ENCODE measurements at regions not wholly inside any gene's neighbourhood (a gene's known extent, or its start where the extent isn't known, plus 50 kb on each side); places are given as distances from the start of the nearest gene placed in this dataset.

- no peaks in the 10 kb centered on the region for H3K36me3 Mint-ChIP-seq (ENCODE audit: low read depth, unreplicated experiment)
- Histone ChIP-seq H4K20me1 (ENCODE audit: insufficient read depth, low read length) (no peaks in the 10 kb centered on the region), H3K4me1 (ENCODE audit: insufficient read depth, low read length) (no peaks in the 10 kb centered on the region), H2AFZ (ENCODE audit: low read depth, low read length) (no peak overlapping the region), H3K9me3 (ENCODE audit: insufficient read depth, low read depth, low read length) (no peaks in the 10 kb centered on the region), H3K79me2 (ENCODE audit: insufficient read depth, low read length) (no peaks in the 10 kb centered on the region), H3K4me3 (ENCODE audit: insufficient read depth, low read depth, low read length) (no peak overlapping the region), H3K27me3 (ENCODE audit: insufficient read depth, low read length) (no peaks in the 10 kb centered on the region), H3K36me3 (ENCODE audit: insufficient read depth, low read length) (no peaks in the 10 kb centered on the region), H3K27ac (ENCODE audit: low read depth, low read length) (no peak overlapping the region), H3K4me2 (ENCODE audit: low read length) (no peak overlapping the region), H3K9ac (ENCODE audit: low read length) (no peak overlapping the region)
- TF ChIP-seq EZH2 (IDR thresholded peaks at IDR 0.05; ENCODE audit: insufficient read depth, low read length) (no peak), CTCF (IDR thresholded peaks at IDR 0.05; ENCODE audit: insufficient read depth, low read depth, low read length) (no peak)
- DNase-seq (ENCODE audit: low read depth) (no peak), FAIRE-seq (no peak)
- no peaks in the 10 kb centered on the region for H3K4me1 Mint-ChIP-seq (ENCODE audit: low read depth, unreplicated experiment)
- no peak overlapping the region for H3K27ac Mint-ChIP-seq (ENCODE audit: unreplicated experiment)
- H3K4me3 Mint-ChIP-seq (ENCODE audit: unreplicated experiment) = no peak overlapping the region
- no peaks in the 10 kb centered on the region for H3K27me3 Mint-ChIP-seq (ENCODE audit: low read depth, unreplicated experiment)
- H3K9me3 Mint-ChIP-seq (ENCODE audit: unreplicated experiment) = no peaks in the 10 kb centered on the region
Observed at GRCh38 chr6:133697185-133697584, 191.7 kb upstream of the TCF21 start.

GRCh38 chr6:133697666-133698065, 191.2 kb upstream of the TCF21 start:
- no peaks in the 10 kb centered on the region for H3K27me3 Mint-ChIP-seq (ENCODE audit: low read depth, unreplicated experiment)
- H3K4me1 Mint-ChIP-seq (ENCODE audit: low read depth, unreplicated experiment) = no peaks in the 10 kb centered on the region
- Histone ChIP-seq H3K9ac (ENCODE audit: low read length) (no peak overlapping the region), H2AFZ (ENCODE audit: low read depth, low read length) (no peak overlapping the region), H3K27ac (ENCODE audit: low read depth, low read length) (no peak overlapping the region), H3K9me3 (ENCODE audit: insufficient read depth, low read depth, low read length) (no peaks in the 10 kb centered on the region), H3K36me3 (ENCODE audit: insufficient read depth, low read length) (no peaks in the 10 kb centered on the region), H3K79me2 (ENCODE audit: insufficient read depth, low read length) (no peaks in the 10 kb centered on the region), H3K4me2 (ENCODE audit: low read length) (no peak overlapping the region), H3K4me3 (ENCODE audit: insufficient read depth, low read depth, low read length) (no peak overlapping the region), H3K27me3 (ENCODE audit: insufficient read depth, low read length) (no peaks in the 10 kb centered on the region), H3K4me1 (ENCODE audit: insufficient read depth, low read length) (no peaks in the 10 kb centered on the region), H4K20me1 (ENCODE audit: insufficient read depth, low read length) (no peaks in the 10 kb centered on the region)
- no peaks in the 10 kb centered on the region for H3K9me3 Mint-ChIP-seq (ENCODE audit: unreplicated experiment)
- DNase-seq (ENCODE audit: low read depth) = peak; percentile 44
- no peak overlapping the region for H3K4me3 Mint-ChIP-seq (ENCODE audit: unreplicated experiment)
- no peaks in the 10 kb centered on the region for H3K36me3 Mint-ChIP-seq (ENCODE audit: low read depth, unreplicated experiment)
- H3K27ac Mint-ChIP-seq (ENCODE audit: unreplicated experiment) = no peak overlapping the region
- FAIRE-seq = no peak
- no peak for TF ChIP-seq EZH2 (IDR thresholded peaks at IDR 0.05; ENCODE audit: insufficient read depth, low read length)
- TF ChIP-seq CTCF (IDR thresholded peaks at IDR 0.05; ENCODE audit: insufficient read depth, low read depth, low read length) = no peak

- Mint-ChIP-seq H3K27ac (ENCODE audit: unreplicated experiment) (no peak overlapping the region), H3K36me3 (ENCODE audit: low read depth, unreplicated experiment) (no peaks in the 10 kb centered on the region), H3K27me3 (ENCODE audit: low read depth, unreplicated experiment) (no peaks in the 10 kb centered on the region), H3K9me3 (ENCODE audit: unreplicated experiment) (peaks cover 3% of the 10 kb centered on the region), H3K4me1 (ENCODE audit: low read depth, unreplicated experiment) (no peaks in the 10 kb centered on the region), H3K4me3 (ENCODE audit: unreplicated experiment) (no peak overlapping the region)
- H3K36me3 ChIP-seq (ENCODE audit: insufficient read depth, low read length) = no peaks in the 10 kb centered on the region
- H3K4me3 ChIP-seq (ENCODE audit: insufficient read depth, low read depth, low read length) = no peak overlapping the region
- TF ChIP-seq EZH2 (IDR thresholded peaks at IDR 0.05; ENCODE audit: insufficient read depth, low read length) = no peak
- no peak for TF ChIP-seq CTCF (IDR thresholded peaks at IDR 0.05; ENCODE audit: insufficient read depth, low read depth, low read length)
- no peaks in the 10 kb centered on the region for H3K9me3 ChIP-seq (ENCODE audit: insufficient read depth, low read depth, low read length)
- no peak overlapping the region for H3K9ac ChIP-seq (ENCODE audit: low read length)
- H3K27ac ChIP-seq (ENCODE audit: low read depth, low read length) = no peak overlapping the region
- no peaks in the 10 kb centered on the region for H3K27me3 ChIP-seq (ENCODE audit: insufficient read depth, low read length)
- no peak overlapping the region for H2AFZ ChIP-seq (ENCODE audit: low read depth, low read length)
- H3K79me2 ChIP-seq (ENCODE audit: insufficient read depth, low read length) = no peaks in the 10 kb centered on the region
- H3K4me1 ChIP-seq (ENCODE audit: insufficient read depth, low read length) = no peaks in the 10 kb centered on the region
- FAIRE-seq (no peak), DNase-seq (ENCODE audit: low read depth) (no peak)
- H3K4me2 ChIP-seq (ENCODE audit: low read length) = no peak overlapping the region
- H4K20me1 ChIP-seq (ENCODE audit: insufficient read depth, low read length) = no peaks in the 10 kb centered on the region
Observed at GRCh38 chr6:133698272-133698671, 190.6 kb upstream of the TCF21 start.
